ENCODE measurements at regions not wholly inside any gene's neighbourhood (a gene's known extent, or its start where the extent isn't known, plus 50 kb on each side); places are given as distances from the start of the nearest gene placed in this dataset.

GRCh38 chr10:63724922-63725321, 203.7 kb downstream of the REEP3 start:
- Mint-ChIP-seq H3K36me3 (no peaks in the 10 kb centered on the region), H3K27ac (no peak overlapping the region), H3K27me3 (ENCODE audit: low read depth in 2 of 2) (peaks cover 33 to 49% of the 10 kb centered on the region in 2 donors), H3K9me3 (no peaks in the 10 kb centered on the region), H3K4me3 (no peak overlapping the region), H3K4me1 (peaks cover 5 to 8% of the 10 kb centered on the region in 2 donors)
- ATAC-seq, result no peak
- Histone ChIP-seq H3K4me3 (ENCODE audit: low read length) (no peak overlapping the region), H3K27ac (ENCODE audit: low read length) (no peak overlapping the region), H3K4me1 (ENCODE audit: control insufficient read depth, insufficient read depth, low read length) (peaks cover 4% of the 10 kb centered on the region), H3K36me3 (ENCODE audit: control insufficient read depth, insufficient read depth, low read length) (no peaks in the 10 kb centered on the region), H3K27me3 (ENCODE audit: control insufficient read depth, insufficient read depth, low read length) (peaks cover 10% of the 10 kb centered on the region), H3K9me3 (ENCODE audit: control insufficient read depth, insufficient read depth, low read length) (no peaks in the 10 kb centered on the region)
- no peak for DNase-seq
- intact Hi-C loops (cut with micrococcal nuclease), result no loop called here
- WGBS (ENCODE audit: insufficient coverage), result 84% methylated on average over 2 of the region's 2 CpGs
- TF ChIP-seq CTCF (IDR thresholded peaks at IDR 0.05), result no peak

GRCh38 chr10:63726867-63727266, 205.7 kb downstream of the REEP3 start:
- no peaks in the 10 kb centered on the region for H3K36me3 Mint-ChIP-seq
- intact Hi-C loops (cut with micrococcal nuclease), result no loop called here
- H3K27ac ChIP-seq (ENCODE audit: low read length), result no peak overlapping the region
- H3K36me3 ChIP-seq (ENCODE audit: control insufficient read depth, insufficient read depth, low read length), result no peaks in the 10 kb centered on the region
- no peaks in the 10 kb centered on the region for H3K4me1 Mint-ChIP-seq
- H3K4me3 ChIP-seq (ENCODE audit: low read length), result no peak overlapping the region
- no peaks in the 10 kb centered on the region for H3K4me1 ChIP-seq (ENCODE audit: control insufficient read depth, insufficient read depth, low read length)
- H3K4me3 Mint-ChIP-seq, result no peak overlapping the region
- peaks cover 33 to 54% of the 10 kb centered on the region in 2 donors for H3K27me3 Mint-ChIP-seq (ENCODE audit: low read depth in 2 of 2)
- H3K27ac Mint-ChIP-seq, result no peak overlapping the region
- no peaks in the 10 kb centered on the region for H3K9me3 Mint-ChIP-seq
- DNase-seq (no peak), ATAC-seq (no peak)
- H3K9me3 ChIP-seq (ENCODE audit: control insufficient read depth, insufficient read depth, low read length), result no peaks in the 10 kb centered on the region
- no CpG with 5 or more reads among the region's 2 CpGs for WGBS (ENCODE audit: insufficient coverage)
- TF ChIP-seq CTCF (IDR thresholded peaks at IDR 0.05), result no peak
- peaks cover 10% of the 10 kb centered on the region for H3K27me3 ChIP-seq (ENCODE audit: control insufficient read depth, insufficient read depth, low read length)

- H3K27ac ChIP-seq (ENCODE audit: low read length), result no peak overlapping the region
- H3K36me3 ChIP-seq (ENCODE audit: control insufficient read depth, insufficient read depth, low read length), result no peaks in the 10 kb centered on the region
- DNase-seq, result no peak
- Mint-ChIP-seq H3K4me3 (no peak overlapping the region), H3K27ac (no peak overlapping the region), H3K36me3 (no peaks in the 10 kb centered on the region), H3K9me3 (no peaks in the 10 kb centered on the region), H3K27me3 (ENCODE audit: low read depth in 2 of 2) (peaks cover 30 to 46% of the 10 kb centered on the region in 2 donors), H3K4me1 (no peaks in the 10 kb centered on the region)
- H3K4me3 ChIP-seq (ENCODE audit: low read length), result no peak overlapping the region
- TF ChIP-seq CTCF (IDR thresholded peaks at IDR 0.05), result no peak
- H3K9me3 ChIP-seq (ENCODE audit: control insufficient read depth, insufficient read depth, low read length), result no peaks in the 10 kb centered on the region
- peaks cover 10% of the 10 kb centered on the region for H3K27me3 ChIP-seq (ENCODE audit: control insufficient read depth, insufficient read depth, low read length)
- ATAC-seq, result no peak
- H3K4me1 ChIP-seq (ENCODE audit: control insufficient read depth, insufficient read depth, low read length), result no peaks in the 10 kb centered on the region
- intact Hi-C loops (cut with micrococcal nuclease), result no loop called here
- 84% methylated on average over 4 of the region's 4 CpGs for WGBS (ENCODE audit: insufficient coverage)
Measured at GRCh38 chr10:63727636-63728035, 206.4 kb downstream of the REEP3 start.

GRCh38 chr10:63735305-63735704, 214.1 kb downstream of the REEP3 start:
- no peak overlapping the region for H3K4me3 ChIP-seq (ENCODE audit: low read length)
- H3K4me1 Mint-ChIP-seq, result peaks cover 5% of the 10 kb centered on the region in 2 donors

More at GRCh38 chr10:63735305-63735704, 214.1 kb downstream of the REEP3 start:
- TF ChIP-seq CTCF (IDR thresholded peaks at IDR 0.05), result no peak
- H3K27ac ChIP-seq (ENCODE audit: low read length), result no peak overlapping the region
- H3K9me3 ChIP-seq (ENCODE audit: control insufficient read depth, insufficient read depth, low read length), result no peaks in the 10 kb centered on the region
- no peak for ATAC-seq
- no peak overlapping the region for H3K27ac Mint-ChIP-seq
- 95% methylated on average over 3 of the region's 3 CpGs for WGBS (ENCODE audit: insufficient coverage)
- H3K9me3 Mint-ChIP-seq, result no peaks in the 10 kb centered on the region
- DNase-seq, result no peak
- peaks cover 0 to 3% of the 10 kb centered on the region in 2 donors for H3K27me3 Mint-ChIP-seq (ENCODE audit: low read depth in 2 of 2)
- H3K36me3 Mint-ChIP-seq, result no peaks in the 10 kb centered on the region
- H3K4me3 Mint-ChIP-seq, result no peak overlapping the region
- H3K4me1 ChIP-seq (ENCODE audit: control insufficient read depth, insufficient read depth, low read length), result no peaks in the 10 kb centered on the region
- intact Hi-C loops (cut with micrococcal nuclease), result no loop called here
- H3K36me3 ChIP-seq (ENCODE audit: control insufficient read depth, insufficient read depth, low read length), result no peaks in the 10 kb centered on the region
- no peaks in the 10 kb centered on the region for H3K27me3 ChIP-seq (ENCODE audit: control insufficient read depth, insufficient read depth, low read length)

Data from natural killer cell (primary cell).